ELF-1 (cell line): ENCODE measurements at regions not wholly inside any gene's neighbourhood (a gene's known extent, or its start where the extent isn't known, plus 50 kb on each side); places are given as distances from the start of the nearest gene placed in this dataset.

Experiments used
- DNase-seq: peaks from one replicate; pipeline ENCODE4 v3.0.0-alpha.2; 2016; ENCODE audit warnings: low read depth, low spot score

DNA sequence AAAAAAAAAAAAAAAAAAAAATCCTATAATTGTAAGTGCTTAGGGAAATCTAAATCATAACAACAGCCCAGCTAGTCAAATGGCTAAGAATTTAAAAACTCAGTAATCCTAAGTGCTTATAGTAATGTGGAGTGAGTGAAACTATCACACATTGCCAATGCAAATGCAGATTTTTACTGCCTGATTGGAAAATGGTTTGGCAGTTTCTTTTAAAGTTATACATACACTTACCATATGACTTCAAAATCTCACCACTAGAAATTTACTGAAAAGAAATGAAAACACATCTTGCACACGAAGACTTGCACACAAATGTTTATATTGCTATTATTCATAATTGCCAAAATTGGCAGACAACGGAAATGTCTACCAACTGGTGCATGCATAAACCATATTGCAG lies 51.3 kb upstream of the STXBP6 start:
- DNase-seq, result no peak
